HG02642 (cell line): ENCODE measurements at regions not wholly inside any gene's neighbourhood (a gene's known extent, or its start where the extent isn't known, plus 50 kb on each side); places are given as distances from the start of the nearest gene placed in this dataset.
"Not testable (repeated sequence)": the region's sequence is repeated elsewhere in the genome, so short reads cannot be mapped to it uniquely, and the experiment has no call there.

Experiments
- ATAC-seq: cut with Tn5 transposase; IDR thresholded peaks from one replicate; pipeline ENCODE4 v1.9.1; 2021; ENCODE audit warnings: mild to moderate bottlenecking; ENCODE audit not compliant: unreplicated experiment, poor library complexity

DNA sequence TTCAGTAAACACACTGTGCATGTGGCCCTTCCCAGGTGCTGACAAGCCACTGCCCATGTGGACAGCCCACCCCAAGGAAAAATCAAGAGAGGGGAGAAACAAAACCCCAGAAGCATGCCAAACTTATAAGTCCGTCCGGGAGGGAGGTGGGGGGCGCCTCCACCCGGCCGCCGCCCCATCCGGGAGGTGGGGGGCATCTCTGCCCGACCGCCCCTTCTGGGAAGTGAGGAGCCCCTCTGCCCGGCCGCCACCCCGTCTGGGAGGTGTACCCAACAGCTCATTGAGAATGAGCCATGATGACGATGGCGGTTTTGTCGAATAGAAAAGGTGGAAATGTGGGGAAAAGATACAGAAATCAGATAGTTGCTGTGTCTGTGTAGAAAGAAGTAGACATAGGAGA is 53.8 kb upstream of the C2CD4B start:
- no peak for ATAC-seq

DNA sequence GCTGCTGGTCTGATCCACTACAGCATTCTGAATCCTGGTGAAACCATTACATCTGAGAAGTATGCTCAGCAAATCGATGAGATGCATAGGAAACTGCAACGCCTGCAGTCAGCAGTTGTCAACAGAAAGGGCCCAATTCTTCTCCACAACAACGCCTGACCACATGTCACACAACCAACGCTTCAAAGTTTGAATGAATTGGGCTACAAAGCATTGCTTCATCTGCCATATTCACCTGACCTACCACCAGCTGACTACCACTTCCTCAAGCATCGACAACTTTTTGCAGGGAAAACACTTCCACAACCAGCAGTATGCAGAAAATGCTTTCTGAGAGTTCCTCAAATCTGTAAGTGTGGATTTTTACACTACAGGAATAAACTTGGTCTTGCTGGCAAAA is 54.7 kb upstream of the C2CD4B start:
- ATAC-seq = no peak

- ATAC-seq = no peak
Observed at GRCh38 chr15:62223020-62223419, 57.9 kb upstream of the C2CD4B start.

GRCh38 chr15:62228604-62229003 is 63.5 kb upstream of the C2CD4B start:
- ATAC-seq = no peak

GRCh38 chr15:62231856-62232255 is 66.8 kb upstream of the C2CD4B start:
- no peak for ATAC-seq

GRCh38 chr15:62240121-62241096 is 75.3 kb upstream of the C2CD4B start:
- no peak for ATAC-seq

GRCh38 chr15:62241135-62241770 is 76.2 kb upstream of the C2CD4B start:
- no peak for ATAC-seq

- no peak for ATAC-seq
Observed at GRCh38 chr15:62242999-62243398, 77.9 kb upstream of the C2CD4B start.

DNA sequence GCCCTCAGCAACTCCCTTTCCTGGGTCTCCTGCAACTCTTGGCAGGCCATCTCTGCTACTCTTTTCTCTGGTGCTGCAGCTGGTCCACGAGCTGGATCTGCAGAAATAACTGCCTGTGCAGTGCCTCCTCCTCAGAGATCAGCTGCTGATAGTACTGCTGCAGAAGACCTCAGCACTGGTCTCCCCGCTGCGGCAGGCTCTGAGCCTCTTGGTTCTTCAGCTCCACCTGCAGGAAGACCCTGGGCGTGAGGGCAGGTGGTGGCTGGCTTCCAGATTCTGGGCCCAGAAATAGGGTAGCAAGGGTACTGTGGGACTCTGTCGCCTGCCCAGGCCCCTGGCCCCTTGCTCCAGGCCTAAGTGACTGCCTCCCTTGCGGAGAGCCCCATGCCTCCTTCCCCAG is 79.7 kb upstream of the C2CD4B start:
- no peak for ATAC-seq

GRCh38 chr15:62248277-62248984 is 83.3 kb upstream of the C2CD4B start:
- no peak for ATAC-seq

- ATAC-seq = no peak
Observed at GRCh38 chr15:62249501-62249900, 84.4 kb upstream of the C2CD4B start.

DNA sequence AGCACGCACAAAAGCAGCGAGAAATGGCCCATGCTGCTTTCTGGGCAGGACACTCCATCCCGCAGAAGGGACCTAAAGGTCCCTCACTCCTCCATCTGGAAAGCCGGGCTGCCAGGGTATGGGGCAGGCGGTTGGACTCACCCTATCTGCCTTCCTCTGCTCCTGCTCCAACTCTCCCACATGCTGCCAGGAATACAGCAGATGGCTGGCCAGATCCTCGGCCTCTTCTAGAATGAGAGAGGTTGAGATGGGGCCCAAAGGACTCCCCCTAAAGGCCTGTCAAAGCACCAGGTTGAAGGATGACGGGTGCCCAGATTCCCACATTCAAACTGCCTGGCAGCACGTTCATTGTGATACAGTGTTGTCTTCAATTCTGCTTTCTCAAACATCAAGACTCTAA is 85.1 kb upstream of the C2CD4B start:
- no peak for ATAC-seq

DNA sequence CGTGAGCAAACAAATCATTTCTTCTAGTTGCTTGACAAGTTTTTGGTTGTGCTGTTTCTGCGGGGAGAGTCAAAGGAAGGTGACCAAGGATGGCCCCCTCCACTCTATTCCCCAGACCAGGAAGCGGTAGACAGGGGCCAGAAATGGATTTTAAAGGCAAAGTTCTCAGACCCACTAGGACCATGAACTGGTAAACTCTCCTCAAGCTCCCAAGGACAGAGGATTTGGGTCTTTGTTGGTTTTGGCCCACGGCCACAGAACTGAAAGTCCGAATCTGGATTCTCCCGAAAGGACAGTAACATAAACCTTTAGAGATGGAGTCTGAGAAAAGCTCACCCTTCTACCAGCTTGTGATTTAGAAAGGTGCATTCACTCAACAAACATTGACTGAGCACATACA is 85.9 kb upstream of the C2CD4B start:
- no peak for ATAC-seq

- ATAC-seq = no peak
Observed at GRCh38 chr15:62253294-62253693, 88.2 kb upstream of the C2CD4B start.

DNA sequence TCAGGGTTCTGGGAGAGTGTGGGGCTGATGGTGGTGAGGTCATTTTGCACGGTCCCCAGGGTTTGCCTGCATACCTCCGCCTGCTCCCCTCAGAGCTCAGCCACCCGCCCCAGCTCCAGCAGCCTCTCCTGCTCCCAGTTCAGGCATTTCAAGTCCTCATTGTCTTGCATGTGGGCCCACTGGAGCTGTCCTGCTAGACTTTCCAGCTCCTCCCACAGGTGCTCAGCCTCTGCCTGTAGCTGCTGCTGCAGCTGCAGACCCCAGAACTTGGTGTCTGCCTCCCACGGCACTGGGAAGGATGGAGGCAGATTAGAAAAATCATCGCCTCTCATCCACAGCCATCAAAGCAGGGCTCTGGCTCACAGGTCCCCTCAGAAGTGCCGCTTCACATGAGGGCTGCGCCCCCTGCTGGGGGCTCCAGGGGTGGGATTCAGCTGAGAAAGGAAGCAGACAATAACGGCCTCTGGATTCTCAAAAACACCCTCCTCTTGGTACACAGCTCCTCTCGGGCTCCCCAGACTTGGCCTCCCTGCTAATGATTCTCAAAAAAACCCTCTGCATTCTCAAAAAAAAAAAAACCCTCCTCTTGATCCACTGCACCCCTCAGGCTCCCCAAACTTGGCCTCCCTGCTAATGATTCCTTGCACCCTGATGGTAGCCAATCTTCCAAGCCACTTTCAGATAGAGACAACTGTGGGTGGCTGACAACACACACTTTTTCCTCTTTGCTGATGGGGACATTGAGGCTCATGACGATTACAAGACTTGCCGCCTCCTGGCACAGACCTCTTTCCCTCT is 89.3 kb upstream of the C2CD4B start:
- ATAC-seq = no peak

DNA sequence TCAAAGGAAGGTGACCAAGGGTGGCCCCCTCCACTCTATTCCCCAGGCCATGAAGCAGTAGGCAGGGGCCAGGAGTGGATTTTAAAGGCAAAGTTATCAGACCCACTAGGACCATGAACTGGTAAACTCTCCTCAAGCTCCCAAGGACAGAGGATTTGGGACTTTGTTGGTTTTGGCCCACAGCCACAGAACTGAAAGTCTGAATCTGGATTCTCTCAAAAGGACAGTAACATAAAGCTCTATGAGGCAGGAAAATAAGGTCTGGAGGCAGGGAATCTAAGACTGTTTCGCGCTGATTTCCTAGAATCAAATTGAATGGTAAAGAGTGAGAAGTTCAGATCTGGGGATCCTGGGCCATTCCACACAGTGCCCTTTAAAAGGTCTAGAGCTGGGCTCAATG is 91.3 kb upstream of the C2CD4B start:
- not testable (repeated sequence) for ATAC-seq

DNA sequence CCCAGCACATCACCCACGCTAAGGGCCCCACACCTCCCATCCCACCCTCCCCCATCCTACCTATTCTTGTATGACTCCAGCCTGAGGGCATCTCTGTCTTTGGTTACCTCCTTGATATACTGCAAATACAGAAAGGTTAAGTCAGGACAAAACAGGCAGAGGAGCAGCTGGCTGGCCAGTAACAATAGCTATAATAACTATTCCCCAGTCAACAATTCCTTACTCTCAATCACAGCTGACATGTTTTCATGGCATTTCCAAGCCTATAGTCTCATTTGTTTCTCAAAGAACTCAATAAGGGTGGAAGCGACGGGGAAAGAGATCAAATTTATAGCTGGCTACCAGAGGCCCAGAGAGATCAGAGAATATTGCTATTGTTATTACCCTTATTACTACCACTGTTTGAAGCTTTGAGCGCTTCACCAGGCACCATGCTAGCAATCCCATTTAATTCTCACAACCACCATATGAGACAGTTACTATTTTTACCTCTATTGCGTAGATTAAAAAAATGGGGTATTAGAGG is 93.0 kb upstream of the C2CD4B start:
- no peak for ATAC-seq

DNA sequence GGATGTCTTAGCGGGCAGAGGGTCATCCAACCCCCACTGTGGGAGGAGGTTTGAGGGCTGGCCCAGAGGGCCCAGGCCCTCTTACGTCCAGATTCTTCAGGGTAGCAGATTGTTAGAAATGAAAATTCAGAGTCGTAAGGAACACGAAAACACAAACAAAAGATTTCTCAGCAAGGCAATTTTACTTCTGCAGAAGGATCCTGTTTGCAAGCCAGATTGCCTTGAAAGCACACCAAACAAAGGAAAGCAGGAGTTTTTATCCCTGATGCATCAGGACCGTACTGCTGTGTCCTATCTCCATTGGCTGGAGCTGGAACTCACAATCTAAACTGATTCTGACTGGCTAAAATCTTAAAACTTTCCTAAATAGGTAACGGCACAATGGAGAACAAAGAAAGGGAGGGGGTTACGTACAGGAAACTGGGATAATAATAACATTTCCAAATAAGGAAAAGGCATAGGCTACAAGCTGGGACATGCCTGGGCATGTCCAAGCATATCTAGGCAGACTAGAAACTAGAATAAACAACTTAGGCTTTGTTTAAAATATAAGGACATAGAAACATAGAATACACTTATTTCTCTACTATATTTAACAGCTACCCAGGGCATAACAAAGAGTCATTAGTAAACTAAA is 97.3 kb upstream of the C2CD4B start:
- ATAC-seq = no peak

DNA sequence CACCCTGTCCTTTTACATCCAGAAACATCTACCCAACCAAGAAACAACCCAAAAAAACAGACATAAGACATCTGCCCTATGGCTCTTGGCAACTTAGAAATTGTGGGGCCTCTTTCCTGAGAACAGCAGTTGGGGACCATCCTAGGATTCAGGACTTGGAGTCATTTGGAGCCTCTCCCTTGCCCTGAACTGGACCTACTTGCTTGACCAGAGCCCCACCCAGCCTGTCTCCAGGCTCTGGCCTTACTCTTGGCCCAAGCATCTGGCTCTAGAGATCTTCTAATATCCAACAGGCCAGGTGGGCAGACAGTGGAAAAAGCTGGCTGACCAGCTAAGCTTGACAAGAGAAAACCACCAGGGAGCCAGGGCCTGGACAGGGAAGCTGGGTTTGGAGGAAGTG is 99.1 kb upstream of the C2CD4B start:
- ATAC-seq = no peak

DNA sequence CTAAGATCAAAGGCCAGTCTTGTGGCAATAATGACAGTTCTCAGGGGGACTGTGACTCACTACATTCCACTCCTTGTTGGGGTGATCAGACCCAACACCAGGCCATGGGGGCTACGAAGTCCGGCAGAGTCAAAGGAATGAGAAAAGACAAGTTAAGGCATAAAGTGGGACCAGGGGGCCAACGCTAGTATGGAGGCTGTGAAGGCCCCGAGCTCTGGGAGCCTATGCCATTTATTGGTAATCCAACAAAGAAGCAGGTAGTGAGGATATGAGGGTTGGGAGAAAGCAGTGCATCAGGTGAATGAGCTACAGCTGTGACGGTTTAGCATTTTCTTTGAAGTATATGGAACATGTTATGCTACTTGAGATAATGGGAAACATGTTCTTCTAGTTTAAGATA is 104.4 kb upstream of the C2CD4B start:
- ATAC-seq = no peak
